Kidney tubule cell (primary cell): ENCODE measurements at regions not wholly inside any gene's neighbourhood (a gene's known extent, or its start where the extent isn't known, plus 50 kb on each side); places are given as distances from the start of the nearest gene placed in this dataset.

ENCODE experiments used
- DNase-seq: peaks from one replicate; pipeline ENCODE4 v3.0.0-alpha.2; 2018; ENCODE audit warnings: low spot score

DNA sequence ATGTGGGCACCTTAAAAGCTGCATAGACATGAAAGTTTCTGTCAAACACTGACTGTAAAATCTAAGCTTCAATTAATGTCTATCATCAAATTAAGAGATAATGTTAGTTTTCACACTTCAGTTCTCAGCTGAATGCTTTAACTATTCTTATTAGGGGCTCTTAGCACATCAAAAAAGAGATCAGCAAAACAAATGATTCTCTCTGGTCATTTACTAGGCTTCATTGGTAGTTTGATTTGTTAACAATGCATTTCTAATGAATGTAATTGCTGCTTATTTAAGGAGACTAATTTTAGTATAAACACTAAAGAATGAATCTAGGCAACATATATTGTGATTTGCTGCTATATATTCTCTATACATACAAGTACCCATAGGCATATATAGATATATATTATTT lies 1182.0 kb downstream of the MAT2B start:
- no peak for DNase-seq

DNA sequence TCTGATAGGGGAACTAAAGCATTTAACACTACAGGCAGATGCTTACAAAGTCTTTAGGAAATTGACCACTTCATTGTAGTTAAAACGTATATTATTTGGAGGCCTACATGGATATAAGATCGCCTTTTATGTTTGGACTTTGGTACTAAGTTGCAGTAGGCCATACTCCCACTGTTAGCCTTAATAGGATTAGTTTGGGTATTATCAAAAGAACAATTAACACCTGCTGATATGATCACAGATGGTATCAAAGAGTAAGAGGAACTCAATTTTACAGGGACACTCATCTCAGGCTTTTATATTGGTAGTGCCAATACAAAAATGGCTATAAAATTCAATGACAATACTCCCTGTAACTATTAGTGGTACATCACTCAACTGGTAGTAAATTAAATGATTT lies 1183.0 kb downstream of the MAT2B start:
- DNase-seq: no peak

DNA sequence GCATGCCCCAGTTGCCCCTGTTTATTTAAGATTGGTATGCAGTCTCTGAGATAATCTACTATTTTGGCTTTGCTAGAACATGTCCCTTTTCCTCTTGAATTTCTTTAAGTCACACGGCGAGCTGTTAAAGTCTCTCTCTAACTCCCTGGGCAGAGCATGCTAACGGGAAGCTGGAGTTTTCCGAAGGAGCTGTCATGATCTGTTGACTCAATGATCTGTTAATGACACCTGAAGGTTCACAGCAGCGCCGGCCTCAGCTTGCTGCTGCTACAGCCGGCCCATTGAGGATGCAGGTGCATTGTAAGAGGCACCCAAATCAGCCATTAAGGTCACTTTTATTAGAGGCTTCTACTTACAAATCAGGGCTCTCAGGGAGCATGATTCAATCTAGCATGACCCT lies 1203.4 kb downstream of the MAT2B start:
- no peak for DNase-seq

DNA sequence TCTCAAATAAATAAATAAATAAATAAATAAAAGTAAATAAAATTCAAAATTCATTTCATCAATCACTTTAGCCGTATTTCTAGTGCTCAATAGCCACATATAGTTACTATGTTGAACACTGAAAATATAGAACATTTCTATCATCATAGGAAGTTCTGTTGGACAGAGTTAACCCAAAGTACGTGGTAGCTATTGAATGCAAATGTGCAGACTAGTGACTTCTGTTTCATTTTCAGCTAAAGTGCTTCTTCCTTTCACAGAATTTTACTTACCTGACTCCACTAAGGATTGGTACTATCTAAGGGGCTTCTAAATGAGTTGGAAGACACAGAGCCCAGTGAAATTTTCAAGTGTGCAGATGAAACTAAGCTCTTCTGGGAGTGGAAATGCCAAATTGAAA lies 1208.3 kb downstream of the MAT2B start:
- DNase-seq: no peak

DNA sequence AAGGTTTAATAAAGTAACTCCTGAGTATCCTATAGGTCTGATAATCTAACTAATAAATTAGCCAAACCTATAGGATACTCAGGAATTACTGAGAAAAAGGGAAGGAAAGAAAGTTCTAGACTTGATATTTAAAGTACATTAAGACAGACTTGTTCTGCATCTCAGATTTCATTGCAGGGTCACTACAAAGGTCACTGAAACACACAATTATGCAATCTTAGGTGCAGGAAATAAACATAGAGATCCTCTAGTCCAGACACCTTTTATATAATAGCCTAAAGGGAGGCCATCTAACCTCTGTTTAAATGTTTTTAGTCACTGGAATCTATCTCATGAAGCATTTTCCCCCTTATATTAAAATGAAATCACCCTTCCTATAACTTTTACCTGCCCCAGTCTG lies 1215.7 kb downstream of the MAT2B start:
- DNase-seq: no peak

DNA sequence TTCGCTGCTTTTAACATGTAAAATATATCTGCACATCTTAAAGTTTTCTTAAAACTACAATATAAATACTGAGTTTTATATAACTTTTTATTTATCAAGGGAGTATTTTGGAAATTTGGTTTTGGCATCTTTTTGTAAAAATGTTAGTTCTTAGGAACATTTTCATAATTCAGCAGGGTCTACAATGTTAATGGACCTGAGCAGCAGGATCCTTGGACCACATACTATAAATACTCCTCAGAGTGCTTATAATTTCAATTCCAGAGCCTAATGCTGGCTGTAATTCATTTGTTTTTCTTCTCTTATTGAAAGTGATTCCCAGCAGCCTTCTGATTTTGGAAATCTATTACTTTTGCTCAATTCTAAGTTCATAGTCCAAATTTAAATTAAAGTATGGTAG lies 1216.2 kb downstream of the MAT2B start:
- DNase-seq: no peak

DNA sequence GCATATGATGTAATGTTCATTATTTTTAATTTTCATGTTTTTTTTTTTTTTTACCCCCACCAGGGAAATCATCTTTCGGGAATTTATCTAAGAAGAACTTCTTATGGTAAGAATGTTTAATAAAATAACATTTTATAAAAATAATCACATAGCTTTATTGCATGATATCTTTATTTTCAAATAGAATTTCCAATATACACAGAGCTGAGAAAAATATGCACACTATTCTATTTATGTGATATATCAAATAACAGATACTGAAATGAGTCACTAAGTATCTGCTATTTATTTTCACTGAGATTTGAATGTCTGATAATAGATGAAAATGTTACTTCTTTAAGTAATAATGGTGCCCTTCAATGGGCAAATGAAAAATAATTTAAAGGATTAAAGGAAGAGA lies 1217.3 kb downstream of the MAT2B start:
- DNase-seq: no peak

DNA sequence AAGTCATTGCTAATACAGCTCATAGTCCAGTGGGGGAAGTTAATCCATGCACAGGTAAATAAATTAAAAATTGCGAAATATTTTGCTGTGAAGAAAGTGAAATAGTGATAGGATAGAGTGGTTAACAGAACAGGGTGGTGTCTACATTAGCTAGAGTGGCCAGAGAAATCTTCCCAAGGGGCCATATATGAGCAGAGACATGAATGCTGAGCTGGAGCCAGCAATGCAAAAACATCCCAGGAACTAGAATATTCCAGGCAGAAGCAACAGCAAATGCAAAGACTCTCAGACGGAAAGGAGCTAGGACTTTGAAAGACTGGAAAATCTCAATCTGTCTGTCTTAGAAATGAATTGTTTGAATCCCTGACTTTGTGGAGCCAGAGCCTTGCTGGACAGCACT lies 1221.6 kb downstream of the MAT2B start:
- DNase-seq: no peak

DNA sequence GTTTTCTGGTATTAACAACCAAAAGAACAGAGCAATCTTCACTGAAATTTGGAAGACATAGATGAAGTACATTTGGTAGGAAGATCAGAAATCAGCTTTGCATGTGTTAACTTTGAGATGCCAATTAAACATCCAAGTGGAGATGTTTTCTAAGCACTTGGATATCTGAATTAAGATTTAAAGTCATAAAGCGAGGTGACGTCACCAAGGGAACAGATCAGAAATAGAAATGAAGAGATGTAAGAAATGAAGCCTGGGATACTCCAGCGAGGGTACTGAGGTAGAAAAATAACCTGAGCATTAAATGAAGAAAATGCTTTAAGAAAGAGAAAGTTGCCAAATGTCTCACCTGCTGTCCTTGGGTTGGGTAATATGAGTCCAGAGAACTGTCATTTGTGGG lies 1223.3 kb downstream of the MAT2B start:
- no peak for DNase-seq

DNA sequence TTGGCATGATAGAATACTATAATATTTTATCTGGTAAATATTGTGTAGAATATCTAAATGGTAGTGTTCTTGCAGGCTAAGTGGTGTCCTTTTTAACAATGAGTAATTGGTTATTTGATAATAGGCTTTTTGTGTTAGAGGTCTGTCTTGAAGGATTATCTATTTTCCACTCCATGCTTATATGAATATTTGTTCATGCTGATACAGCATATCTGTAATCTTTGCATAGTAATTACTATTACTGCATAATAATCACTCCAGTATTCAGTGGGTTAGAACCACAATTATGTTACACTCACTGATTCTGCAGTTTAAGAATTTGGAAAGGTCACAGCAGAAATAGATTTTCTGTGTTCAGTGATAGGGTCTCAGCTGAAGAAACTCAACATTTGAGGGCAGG lies 1229.9 kb downstream of the MAT2B start:
- DNase-seq: no peak

DNA sequence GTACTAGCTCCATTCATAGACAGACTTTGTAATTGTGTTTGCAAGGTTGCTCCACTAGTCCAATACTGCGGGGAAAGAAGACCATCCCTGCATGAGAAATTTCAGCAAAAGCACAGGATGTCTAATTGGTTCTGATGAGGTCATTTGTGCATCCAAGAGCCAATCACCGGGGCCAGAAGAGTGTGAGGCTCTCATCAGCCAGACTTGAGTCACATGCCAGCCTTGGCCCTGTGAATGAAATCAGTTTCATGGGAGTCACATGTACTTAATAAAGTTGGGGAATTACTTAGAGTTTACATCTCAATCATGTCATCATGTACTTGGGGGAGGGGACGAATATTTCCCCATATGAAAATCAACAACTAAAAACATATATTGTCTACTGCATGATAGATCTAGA lies 1236.0 kb downstream of the MAT2B start:
- no peak for DNase-seq

DNA sequence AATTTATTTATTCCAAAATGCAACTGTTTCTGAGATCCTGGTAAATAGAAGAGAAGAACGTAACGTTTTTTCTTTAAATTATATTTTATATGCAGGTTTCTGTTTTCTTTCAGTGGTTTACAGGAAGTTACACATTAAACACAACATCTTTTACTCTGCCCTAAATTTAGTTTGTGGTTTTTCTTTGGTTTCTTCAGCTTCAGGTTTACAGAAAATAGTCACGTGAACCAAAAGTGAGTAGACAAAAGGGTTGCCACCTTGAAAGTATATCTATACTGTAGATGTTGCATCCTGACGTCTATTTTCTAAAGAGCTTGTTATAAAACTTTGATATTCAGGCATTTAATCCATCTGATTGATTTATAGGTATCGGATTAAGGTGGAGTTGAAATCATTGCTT lies 1236.6 kb downstream of the MAT2B start:
- no peak for DNase-seq

DNA sequence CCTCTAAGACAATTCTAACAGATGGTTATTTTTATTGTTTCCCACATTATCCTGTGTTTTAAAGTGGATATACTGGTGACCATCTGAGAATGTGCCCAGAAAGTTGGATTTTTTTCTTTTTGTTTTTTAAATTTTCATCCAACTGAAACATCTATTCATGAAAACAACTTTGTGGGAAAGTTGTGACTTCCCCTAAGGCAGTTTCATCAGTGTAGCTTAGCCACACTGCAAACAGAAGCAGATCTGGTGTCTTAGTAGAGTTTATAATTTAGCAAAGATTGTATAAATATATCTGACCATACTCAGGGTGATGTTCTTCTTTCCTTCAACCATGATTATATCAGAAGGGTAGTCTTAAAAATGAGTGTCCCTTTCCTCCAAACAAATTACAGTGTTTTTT lies 1241.3 kb downstream of the MAT2B start:
- DNase-seq: no peak

DNA sequence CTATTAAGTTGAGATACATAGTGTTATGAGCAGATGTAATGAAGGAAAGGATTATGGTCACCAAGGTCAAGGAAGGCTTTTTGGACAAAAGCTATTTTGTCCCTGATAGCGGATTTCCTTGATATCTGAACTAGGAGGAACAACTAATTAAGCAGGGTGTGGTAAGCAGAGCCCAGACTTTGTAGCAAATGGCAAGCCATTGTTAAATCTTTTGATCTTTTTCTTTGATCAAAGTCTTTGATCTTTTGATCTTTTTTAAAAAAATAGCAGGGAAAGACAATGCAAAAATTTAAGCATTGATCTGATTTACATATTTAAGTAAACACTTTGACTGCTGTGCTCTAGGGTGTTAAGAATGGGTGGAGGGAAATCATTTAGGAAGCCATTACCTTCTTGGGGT lies 1242.0 kb downstream of the MAT2B start:
- no peak for DNase-seq

DNA sequence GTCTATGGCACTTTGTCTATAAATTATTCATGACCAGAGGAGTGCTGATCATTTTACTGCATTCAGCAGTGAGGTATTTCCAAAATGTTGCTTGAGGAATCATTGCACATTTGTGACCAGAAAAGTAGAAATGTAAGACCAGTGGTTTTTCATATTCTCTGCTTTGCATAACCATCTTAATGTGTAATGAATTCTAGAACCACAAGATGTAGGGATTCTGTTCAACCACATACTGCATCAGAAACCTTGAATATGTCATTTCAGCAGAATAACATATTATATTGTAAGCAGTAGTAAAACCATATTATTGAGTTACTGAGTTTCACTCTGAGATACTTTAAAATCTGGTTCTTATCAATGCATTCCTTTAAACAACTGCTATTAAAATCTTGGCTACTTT lies 1243.4 kb downstream of the MAT2B start:
- no peak for DNase-seq

DNA sequence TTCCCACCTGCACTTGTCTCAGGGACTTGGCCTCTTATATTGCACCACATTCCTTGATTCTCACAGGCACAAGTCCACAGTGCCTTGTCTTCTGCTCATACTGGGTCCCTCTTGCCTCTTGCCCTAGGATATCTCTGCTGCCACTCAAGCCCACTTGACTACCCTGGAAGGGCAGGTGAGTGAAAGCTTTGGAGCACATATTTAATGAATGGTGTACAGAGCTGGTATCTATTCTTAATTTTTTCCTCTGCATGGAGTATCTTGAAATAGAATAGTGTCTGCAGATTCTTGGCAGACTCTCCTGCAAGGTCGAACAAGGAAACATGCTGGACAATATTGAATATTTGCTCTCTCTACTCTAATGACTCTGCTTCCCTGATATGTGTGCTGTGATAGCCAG lies 1248.0 kb downstream of the MAT2B start:
- DNase-seq: no peak

DNA sequence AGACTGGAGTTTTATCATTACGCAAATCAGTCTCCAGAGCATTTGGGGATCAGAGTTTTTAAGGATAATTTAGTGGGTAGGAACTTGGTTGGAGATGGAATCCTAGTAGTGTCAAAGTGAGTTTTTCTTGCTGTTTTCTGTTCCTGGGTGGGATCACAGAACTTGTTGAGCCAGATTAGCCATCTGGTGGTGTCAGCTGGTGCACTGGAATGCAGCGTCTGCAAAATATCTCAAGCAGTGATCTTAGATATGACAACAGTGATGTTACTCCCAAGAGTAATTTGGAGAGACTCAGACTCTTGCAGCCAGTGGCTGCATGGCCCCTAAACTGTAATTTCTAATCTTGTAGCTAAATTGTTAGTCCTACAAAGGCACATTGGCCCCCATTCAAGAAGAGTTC lies 1257.8 kb downstream of the MAT2B start:
- no peak for DNase-seq

DNA sequence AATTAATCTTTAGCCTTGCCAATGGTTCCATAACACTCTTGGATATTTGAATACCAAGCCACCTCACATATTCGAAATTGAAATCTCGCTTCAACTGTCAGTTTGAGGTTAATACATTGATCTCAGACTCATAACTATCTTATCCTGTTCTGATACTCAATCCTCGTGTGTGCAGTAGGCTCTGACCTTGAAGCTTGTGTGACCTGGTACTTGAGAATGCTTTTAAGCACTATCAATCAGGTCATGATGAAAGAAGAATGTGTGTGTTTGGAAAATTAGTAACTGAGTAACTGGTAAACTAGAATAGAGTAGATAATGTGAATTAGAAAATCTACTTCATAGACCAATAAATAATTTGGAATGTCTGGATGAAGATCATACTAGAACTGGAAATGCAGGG lies 1266.7 kb downstream of the MAT2B start:
- DNase-seq: no peak

DNA sequence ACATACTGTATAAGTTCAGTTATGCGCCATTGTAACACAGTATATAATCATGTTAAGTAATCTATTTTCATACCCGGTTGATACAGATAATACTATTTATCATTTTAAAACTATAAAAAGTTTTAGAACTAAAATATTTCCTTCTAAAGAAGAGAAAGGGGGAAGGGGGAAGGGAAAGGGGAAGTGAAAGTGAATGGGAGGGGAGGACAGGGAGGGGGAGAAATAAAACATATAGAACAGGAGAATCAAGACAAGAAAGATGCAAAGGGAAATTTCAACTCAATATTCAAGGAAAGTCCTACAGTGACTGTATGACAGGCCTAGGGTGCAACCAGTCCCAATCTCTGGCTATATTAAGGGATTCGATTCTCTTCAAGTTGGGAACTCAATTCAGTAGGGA lies 1278.8 kb downstream of the MAT2B start:
- no peak for DNase-seq

DNA sequence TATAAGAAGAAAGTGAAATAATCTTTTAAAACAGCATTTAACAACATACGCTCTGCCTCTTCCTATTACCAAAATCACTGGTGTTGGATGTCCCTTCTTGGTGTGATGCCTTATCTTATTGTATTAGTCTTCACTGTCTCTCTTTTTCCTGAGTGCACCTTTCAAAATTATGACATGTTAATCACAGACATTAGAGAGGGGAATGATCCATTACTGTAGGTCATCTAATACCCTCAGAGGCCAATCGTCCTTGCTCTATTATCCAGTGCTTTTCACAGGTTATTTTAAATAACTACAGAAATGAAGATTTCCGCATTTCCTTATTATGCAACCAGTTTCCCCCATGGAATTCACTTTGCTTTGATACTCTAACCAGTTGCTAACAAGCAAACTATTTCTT lies 1292.7 kb downstream of the MAT2B start:
- no peak for DNase-seq

DNA sequence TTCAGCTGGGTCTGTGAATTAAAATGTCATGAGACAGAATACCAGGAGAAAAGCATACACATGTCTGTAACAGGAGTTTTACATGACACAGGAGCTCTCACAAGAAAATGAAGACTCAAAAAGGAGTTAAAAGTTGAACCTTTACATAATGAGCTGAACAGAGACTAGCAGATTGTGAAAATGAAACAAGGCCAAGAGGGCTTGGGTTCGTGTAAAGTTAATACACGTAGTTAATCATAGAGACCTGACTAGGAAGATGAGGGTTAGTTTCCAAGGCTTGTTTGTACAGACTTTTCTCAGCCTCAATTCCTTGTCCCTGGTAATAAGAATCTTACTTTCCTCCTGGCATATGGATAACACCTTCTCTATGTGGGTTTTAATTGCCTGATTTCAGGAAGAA lies 1294.0 kb downstream of the MAT2B start:
- no peak for DNase-seq

DNA sequence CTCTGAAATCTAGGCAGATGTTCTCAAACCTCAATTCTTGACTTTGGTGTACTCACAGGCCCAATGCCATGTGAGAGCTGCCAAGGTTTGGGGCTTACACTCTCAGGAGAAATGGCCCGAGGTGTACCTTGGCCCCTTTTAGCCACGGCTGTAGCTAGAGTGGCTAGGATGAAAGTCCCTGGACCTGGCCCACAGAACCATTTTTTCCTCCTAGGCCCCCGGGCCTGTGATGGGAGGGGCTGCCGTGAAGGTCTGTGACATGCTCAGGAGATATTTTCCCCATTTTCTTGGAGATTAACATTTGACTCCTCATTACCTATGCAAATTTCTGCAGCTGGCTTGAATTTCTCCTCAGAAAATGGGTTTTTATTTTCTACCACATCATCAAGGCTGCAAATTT lies 1296.5 kb downstream of the MAT2B start:
- DNase-seq: no peak

DNA sequence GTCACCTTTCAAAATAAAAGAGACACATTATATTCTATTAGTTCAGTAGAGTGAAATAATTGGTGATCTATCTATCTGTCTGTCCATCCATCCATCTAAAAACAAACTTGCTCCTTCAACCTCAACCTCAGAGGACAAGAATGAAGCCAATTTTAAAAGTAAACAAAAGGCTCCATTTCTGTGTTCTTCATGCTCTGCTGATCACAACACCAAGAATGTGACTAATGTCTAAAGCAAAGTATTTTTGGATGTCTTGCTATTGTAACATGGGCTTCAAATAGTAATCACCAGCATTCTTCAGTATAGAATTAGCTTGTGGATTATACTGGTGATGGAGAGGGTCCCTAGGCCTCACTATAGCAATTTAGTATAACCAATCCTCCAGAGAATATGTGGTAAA lies 1304.4 kb downstream of the MAT2B start:
- DNase-seq: peak; percentile 79

DNA sequence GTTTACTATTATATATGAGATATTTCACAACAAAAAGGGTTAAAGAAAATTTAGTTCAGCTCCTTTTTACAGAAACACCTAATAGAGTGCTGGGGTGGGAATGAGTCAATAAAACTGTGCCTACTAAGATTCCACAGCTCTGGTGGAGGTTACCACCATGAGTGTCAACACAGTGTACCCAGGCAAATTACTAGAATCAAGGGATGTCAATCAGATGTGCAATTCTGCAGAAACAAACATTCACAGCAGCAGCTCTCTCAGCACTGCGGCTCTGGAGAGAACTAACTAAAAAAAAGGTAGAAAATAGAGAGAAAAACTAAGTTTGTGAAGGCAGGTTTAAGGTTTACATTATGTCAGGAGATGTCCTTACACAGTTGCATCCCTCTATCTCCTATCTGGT lies 1313.0 kb downstream of the MAT2B start:
- DNase-seq: no peak

DNA sequence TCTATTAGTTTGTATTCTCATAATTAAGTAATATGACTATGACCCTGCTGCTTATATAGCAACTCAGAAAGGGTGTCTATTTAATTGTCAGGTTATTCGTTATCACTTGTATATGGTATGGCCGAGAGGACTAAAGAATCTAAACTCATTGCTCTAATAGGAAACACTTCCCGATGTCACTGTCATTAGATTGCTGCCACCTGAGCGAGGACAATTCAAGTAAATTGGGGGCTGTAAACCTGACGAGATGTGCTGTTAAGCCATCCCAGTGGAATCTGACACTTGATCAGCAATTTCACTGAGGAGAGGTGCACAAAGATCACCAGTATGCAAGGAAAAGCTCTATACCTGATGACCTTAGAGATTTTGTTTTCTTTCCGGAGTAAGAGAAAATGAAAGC lies 1319.3 kb downstream of the MAT2B start:
- DNase-seq: no peak

DNA sequence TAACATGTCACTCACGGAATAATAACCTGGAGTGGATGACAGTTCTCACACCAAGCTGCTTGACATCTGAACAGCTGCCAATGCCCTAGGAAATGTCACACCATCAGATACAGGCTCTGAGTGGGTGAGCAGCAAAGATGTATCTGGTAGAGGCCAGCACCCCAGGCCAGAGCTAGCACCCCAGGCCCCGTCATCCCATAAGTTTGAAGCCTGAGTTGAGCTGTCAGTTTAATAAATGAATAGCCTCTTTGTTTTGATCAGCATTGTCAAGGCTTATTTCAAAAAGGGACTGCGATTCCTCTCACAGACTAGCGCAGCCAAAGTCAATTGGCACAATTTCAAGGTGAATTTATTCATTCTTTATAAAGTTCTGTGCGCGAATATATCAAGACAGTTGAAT lies 1327.1 kb downstream of the MAT2B start:
- DNase-seq: no peak
